HG03196 (cell line): ENCODE measurements at regions not wholly inside any gene's neighbourhood (a gene's known extent, or its start where the extent isn't known, plus 50 kb on each side); places are given as distances from the start of the nearest gene placed in this dataset.

Experiments used
- ATAC-seq: cut with Tn5 transposase; IDR thresholded peaks from one replicate; pipeline ENCODE4 v1.9.1; 2021; ENCODE audit not compliant: unreplicated experiment

GRCh38 chr5:19401032-19401431 is 587.0 kb downstream of the CDH18 start:
- ATAC-seq = no peak

GRCh38 chr5:19406576-19407365 is 581.2 kb downstream of the CDH18 start:
- no peak for ATAC-seq

GRCh38 chr5:19408149-19408548 is 579.9 kb downstream of the CDH18 start:
- no peak for ATAC-seq

- no peak for ATAC-seq
These were observed 576.1 kb downstream of the CDH18 start for GRCh38 chr5:19411936-19412335.
